MM.1S (cell line): ENCODE measurements at regions not wholly inside any gene's neighbourhood (a gene's known extent, or its start where the extent isn't known, plus 50 kb on each side); places are given as distances from the start of the nearest gene placed in this dataset.

Experiments
- DNase-seq: peaks from one replicate; pipeline ENCODE4 v3.0.0-alpha.2; 2015
- H2AFZ ChIP-seq: fragments of 300-600 bp; sonication (generic); 2 replicates; pipeline ENCODE4 v1.6.0; 2016; ENCODE audit warnings: antibody characterized with exemption, low read length
- H3F3A ChIP-seq: fragments of 300-600 bp; sonication (generic); 2 replicates; pipeline ENCODE4 v1.6.1; 2016; ENCODE audit warnings: mild to moderate bottlenecking, antibody characterized with exemption, low read length, moderate library complexity, mixed read lengths; ENCODE audit not compliant: insufficient read depth
- H3K27ac ChIP-seq: fragments of 300-600 bp; sonication (generic); 2 replicates; pipeline ENCODE4 v1.5.1; 2016; ENCODE audit warnings: mild to moderate bottlenecking, low read length
- H3K27me3 ChIP-seq: fragments of 300-600 bp; sonication (generic); replicated peaks from 2 replicates; pipeline ENCODE4 v1.6.0; 2016; ENCODE audit warnings: low read length; ENCODE audit not compliant: insufficient read depth
- H3K36me3 ChIP-seq: fragments of 300-600 bp; sonication (generic); replicated peaks from 2 replicates; pipeline ENCODE4 v1.6.1; 2016; ENCODE audit warnings: mild to moderate bottlenecking, low read length, mixed read lengths; ENCODE audit not compliant: insufficient read depth
- H3K4me1 ChIP-seq: fragments of 300-600 bp; sonication (generic); 2 replicates; pipeline ENCODE4 v1.6.1; 2016; ENCODE audit warnings: low read length, mixed read lengths
- H3K4me2 ChIP-seq: fragments of 300-600 bp; sonication (generic); 2 replicates; pipeline ENCODE4 v1.6.0; 2016; ENCODE audit warnings: low read depth, low read length
- H3K4me3 ChIP-seq: fragments of 300-600 bp; sonication (generic); 2 replicates; pipeline ENCODE4 v1.5.1; 2016; ENCODE audit warnings: low read length, mixed read lengths
- H3K79me2 ChIP-seq: fragments of 300-600 bp; sonication (generic); 2 replicates; pipeline ENCODE4 v1.6.1; 2016; ENCODE audit warnings: mixed run types, low read length, mixed read lengths
- H3K9ac ChIP-seq: fragments of 300-600 bp; sonication (generic); 2 replicates; pipeline ENCODE4 v1.6.1; 2016; ENCODE audit warnings: low read length, mixed read lengths
- H3K9me2 ChIP-seq: fragments of 300-600 bp; sonication (generic); replicated peaks from 2 replicates; pipeline ENCODE4 v1.6.1; 2016; ENCODE audit warnings: mild to moderate bottlenecking, low read length, mixed read lengths; ENCODE audit not compliant: insufficient read depth
- H3K9me3 ChIP-seq: fragments of 300-600 bp; sonication (generic); replicated peaks from 2 replicates; pipeline ENCODE4 v1.6.1; 2016; ENCODE audit warnings: mild to moderate bottlenecking, low read length, mixed read lengths; ENCODE audit not compliant: insufficient read depth
- H4K20me1 ChIP-seq: fragments of 300-600 bp; sonication (generic); 2 replicates; pipeline ENCODE4 v1.6.1; 2016; ENCODE audit warnings: mild to moderate bottlenecking, low read length, moderate library complexity, mixed read lengths; ENCODE audit not compliant: insufficient read depth
- CTCF ChIP-seq: fragments of 300-600 bp; sonication (generic); IDR thresholded peaks from 2 replicates; pipeline ENCODE4 v1.5.1; 2016; ENCODE audit warnings: antibody characterized with exemption, low read length, mixed read lengths
- EZH2 ChIP-seq: fragments of 300-600 bp; sonication (generic); optimal IDR thresholded peaks from 2 replicates; pipeline ENCODE3; 2017; ENCODE audit warnings: low read depth, mild to moderate bottlenecking, antibody characterized with exemption, low read length, mixed read lengths
- EZH2phosphoT487 ChIP-seq: fragments of 300-600 bp; sonication (generic); IDR thresholded peaks from 2 replicates; pipeline ENCODE4 v1.6.1; 2018; ENCODE audit warnings: antibody characterized with exemption, low read length

GRCh38 chr4:28557755-28558154 lies 1697.1 kb downstream of the STIM2 start:
- H3F3A ChIP-seq: no peaks in the 10 kb centered on the region
- no peak for DNase-seq
- TF ChIP-seq EZH2 (no peak), EZH2phosphoT487 (no peak), CTCF (no peak)
- no peaks in the 10 kb centered on the region for H3K79me2 ChIP-seq
- no peaks in the 10 kb centered on the region for H3K9me3 ChIP-seq
- H3K36me3 ChIP-seq: no peaks in the 10 kb centered on the region
- no peaks in the 10 kb centered on the region for H3K9me2 ChIP-seq
- no peak overlapping the region for H2AFZ ChIP-seq
- no peak overlapping the region for H3K4me3 ChIP-seq
- H3K27me3 ChIP-seq: no peaks in the 10 kb centered on the region
- no peak overlapping the region for H3K4me2 ChIP-seq
- H3K27ac ChIP-seq: no peak overlapping the region
- H3K9ac ChIP-seq: no peak overlapping the region
- H4K20me1 ChIP-seq: no peaks in the 10 kb centered on the region
- no peaks in the 10 kb centered on the region for H3K4me1 ChIP-seq

DNA sequence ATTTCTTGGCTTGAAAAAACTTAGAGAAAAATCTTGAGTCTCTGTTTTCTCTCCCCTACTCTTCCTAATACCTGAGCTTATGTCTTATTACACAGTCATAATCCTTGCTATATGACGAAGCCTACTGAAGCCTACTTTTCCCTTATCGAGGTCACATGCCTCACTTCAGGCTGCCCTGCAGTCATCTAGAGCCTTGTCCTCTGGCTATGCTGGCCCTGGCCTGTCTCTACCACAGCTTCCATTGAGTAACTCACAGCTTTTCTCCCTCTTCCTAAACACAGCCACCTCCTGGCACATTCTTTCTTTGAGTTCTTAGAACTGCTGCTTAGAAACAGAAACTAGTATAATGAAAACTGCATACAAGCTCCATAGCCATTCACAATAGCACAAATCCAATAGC lies 1698.3 kb downstream of the STIM2 start:
- Histone ChIP-seq H3K36me3 (no peaks in the 10 kb centered on the region), H4K20me1 (no peaks in the 10 kb centered on the region), H3F3A (no peaks in the 10 kb centered on the region), H3K4me1 (no peaks in the 10 kb centered on the region), H3K4me2 (no peak overlapping the region), H3K79me2 (no peaks in the 10 kb centered on the region), H3K27me3 (no peaks in the 10 kb centered on the region), H3K27ac (no peak overlapping the region), H3K9me3 (no peaks in the 10 kb centered on the region), H2AFZ (no peak overlapping the region), H3K9me2 (no peaks in the 10 kb centered on the region), H3K9ac (no peak overlapping the region), H3K4me3 (no peak overlapping the region)
- no peak for TF ChIP-seq EZH2phosphoT487
- no peak for TF ChIP-seq EZH2
- TF ChIP-seq CTCF: no peak
- no peak for DNase-seq

DNA sequence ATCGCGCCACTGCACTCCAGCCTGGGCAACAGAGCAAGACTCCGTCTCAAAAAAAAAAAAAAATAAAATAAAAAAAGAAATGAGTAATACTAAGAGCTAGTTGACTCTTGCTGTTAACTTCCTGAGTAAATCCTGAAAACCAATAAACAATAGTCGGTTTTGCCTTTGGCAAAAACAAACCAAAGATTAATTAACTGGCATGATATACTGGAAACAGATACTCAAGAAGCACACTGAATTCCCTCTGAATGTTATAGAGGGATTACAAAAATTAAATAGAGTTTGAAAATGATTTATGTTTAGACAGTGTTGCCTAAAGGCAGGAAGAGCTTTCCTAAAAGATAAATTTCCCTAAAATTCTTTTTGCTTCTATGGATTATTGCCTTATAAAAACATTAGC lies 1702.3 kb downstream of the STIM2 start:
- Histone ChIP-seq H3K36me3 (no peaks in the 10 kb centered on the region), H3K79me2 (no peaks in the 10 kb centered on the region), H3K9me3 (no peaks in the 10 kb centered on the region), H4K20me1 (no peaks in the 10 kb centered on the region), H3K9ac (no peak overlapping the region), H3K9me2 (no peaks in the 10 kb centered on the region), H3K27ac (no peak overlapping the region), H3F3A (no peaks in the 10 kb centered on the region), H2AFZ (no peak overlapping the region), H3K4me2 (no peak overlapping the region), H3K4me1 (no peaks in the 10 kb centered on the region), H3K4me3 (no peak overlapping the region), H3K27me3 (no peaks in the 10 kb centered on the region)
- TF ChIP-seq EZH2 (no peak), EZH2phosphoT487 (no peak), CTCF (no peak)
- no peak for DNase-seq

- Histone ChIP-seq H3K79me2 (no peaks in the 10 kb centered on the region), H3K9me2 (no peaks in the 10 kb centered on the region), H3K36me3 (no peaks in the 10 kb centered on the region), H3K4me1 (no peaks in the 10 kb centered on the region), H3K9me3 (no peaks in the 10 kb centered on the region), H3K4me3 (no peak overlapping the region), H3K4me2 (no peak overlapping the region), H3K27ac (no peak overlapping the region), H2AFZ (no peak overlapping the region), H3F3A (no peaks in the 10 kb centered on the region), H4K20me1 (no peaks in the 10 kb centered on the region), H3K9ac (no peak overlapping the region), H3K27me3 (no peaks in the 10 kb centered on the region)
- TF ChIP-seq EZH2 (no peak), EZH2phosphoT487 (no peak), CTCF (no peak)
- DNase-seq: no peak
Measured at GRCh38 chr4:28565396-28565795, 1704.8 kb downstream of the STIM2 start.
